ENCODE measurements at regions not wholly inside any gene's neighbourhood (a gene's known extent, or its start where the extent isn't known, plus 50 kb on each side); places are given as distances from the start of the nearest gene placed in this dataset.

DNA sequence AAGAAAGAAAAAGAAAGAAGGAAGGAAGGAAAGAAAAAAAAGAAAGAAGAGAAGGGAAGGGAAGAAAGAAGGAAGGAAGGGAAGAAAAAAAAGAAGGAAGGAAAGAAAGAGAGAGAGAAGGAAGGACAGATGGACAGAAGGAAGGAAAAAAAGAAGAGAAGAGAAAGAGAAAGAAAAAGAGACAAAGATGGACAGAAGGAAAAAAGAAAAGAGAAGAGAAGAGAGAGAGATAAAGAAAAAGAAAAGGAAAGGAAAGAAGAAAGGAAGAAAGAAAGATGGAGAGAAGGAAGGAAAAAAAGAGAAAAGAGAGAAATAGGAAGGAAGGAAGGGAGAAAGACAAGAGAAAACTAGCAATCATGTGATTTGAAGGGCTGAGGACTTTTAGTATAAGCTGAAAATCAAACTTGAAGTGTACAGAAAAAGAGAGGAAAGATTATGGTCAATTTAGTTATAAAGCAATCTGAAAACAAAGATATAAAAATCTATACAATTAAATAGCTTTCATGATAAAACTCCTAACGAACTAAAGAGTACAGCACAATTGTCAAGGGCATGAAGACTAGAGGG lies 115.3 kb downstream of the LTN1 start:
- Histone ChIP-seq H3K9me3 (ENCODE audit: control insufficient read depth, low read length) (no peaks in the 10 kb centered on the region), H3K36me3 (ENCODE audit: control insufficient read depth in 1 of 2, insufficient read depth in 2 of 2, low read length in 1 of 2) (peaks cover 0 to 13% of the 10 kb centered on the region in 2 donors), H3K4me1 (ENCODE audit: control insufficient read depth in 1 of 2, insufficient read depth in 2 of 2, low read length in 2 of 2) (no peaks in the 10 kb centered on the region), H3K27ac (ENCODE audit: low read depth in 1 of 2, low read length in 2 of 2) (no peak overlapping the region), H3K27me3 (ENCODE audit: control insufficient read depth in 1 of 2, insufficient read depth in 2 of 2, low read length in 1 of 2) (no peaks in the 10 kb centered on the region), H3K4me3 (ENCODE audit: low read length in 2 of 2) (no peak overlapping the region)
- no peak for DNase-seq
- 92 to 93% methylated on average over 1 of the region's 1 CpG for WGBS, 2 donors
- intact Hi-C loops (cut with DNase I): loop anchor here in 1 of 2 donors (10.0 kb wide), 1 partner anchor 53 kb away; no protein-coding TSS in a partner anchor
- ATAC-seq (ENCODE audit: low FRiP score): no peak

- Histone ChIP-seq H3K4me3 (ENCODE audit: low read length in 2 of 2) (no peak overlapping the region), H3K27me3 (ENCODE audit: control insufficient read depth in 1 of 2, insufficient read depth in 2 of 2, low read length in 1 of 2) (no peaks in the 10 kb centered on the region), H3K36me3 (ENCODE audit: control insufficient read depth in 1 of 2, insufficient read depth in 2 of 2, low read length in 1 of 2) (peaks cover 0 to 12% of the 10 kb centered on the region in 2 donors), H3K9me3 (ENCODE audit: control insufficient read depth, low read length) (no peaks in the 10 kb centered on the region), H3K4me1 (ENCODE audit: control insufficient read depth in 1 of 2, insufficient read depth in 2 of 2, low read length in 2 of 2) (no peaks in the 10 kb centered on the region), H3K27ac (ENCODE audit: low read depth in 1 of 2, low read length in 2 of 2) (peak overlapping the region in 1 of 2 donors; percentile 33)
- no peak for ATAC-seq (ENCODE audit: low FRiP score)
- DNase-seq: no peak
- 68 to 85% methylated on average over 5 of the region's 5 CpGs for WGBS, 2 donors
- intact Hi-C loops (cut with DNase I): loop anchor here in 1 of 2 donors (10.0 kb wide), 1 partner anchor 50 kb away; no protein-coding TSS in a partner anchor
Measured at GRCh38 chr21:28875078-28875477, 117.6 kb downstream of the LTN1 start.

GRCh38 chr21:28872218-28872617 lies 120.5 kb downstream of the LTN1 start:
- peaks cover 0 to 12% of the 10 kb centered on the region in 2 donors for H3K36me3 ChIP-seq (ENCODE audit: control insufficient read depth in 1 of 2, insufficient read depth in 2 of 2, low read length in 1 of 2)
- intact Hi-C loops (cut with DNase I): loop anchor here in 1 of 2 donors (10.0 kb wide), 1 partner anchor 47 kb away; no protein-coding TSS in a partner anchor
- 76 to 80% methylated on average over 5 of the region's 5 CpGs for WGBS, 2 donors
- DNase-seq (no peak), ATAC-seq (ENCODE audit: low FRiP score) (no peak)
- no peaks in the 10 kb centered on the region for H3K27me3 ChIP-seq (ENCODE audit: control insufficient read depth in 1 of 2, insufficient read depth in 2 of 2, low read length in 1 of 2)
- no peaks in the 10 kb centered on the region for H3K9me3 ChIP-seq (ENCODE audit: control insufficient read depth, low read length)
- no peak overlapping the region for H3K27ac ChIP-seq (ENCODE audit: low read depth in 1 of 2, low read length in 2 of 2)
- H3K4me1 ChIP-seq (ENCODE audit: control insufficient read depth in 1 of 2, insufficient read depth in 2 of 2, low read length in 2 of 2): no peaks in the 10 kb centered on the region
- H3K4me3 ChIP-seq (ENCODE audit: low read length in 2 of 2): no peak overlapping the region

DNA sequence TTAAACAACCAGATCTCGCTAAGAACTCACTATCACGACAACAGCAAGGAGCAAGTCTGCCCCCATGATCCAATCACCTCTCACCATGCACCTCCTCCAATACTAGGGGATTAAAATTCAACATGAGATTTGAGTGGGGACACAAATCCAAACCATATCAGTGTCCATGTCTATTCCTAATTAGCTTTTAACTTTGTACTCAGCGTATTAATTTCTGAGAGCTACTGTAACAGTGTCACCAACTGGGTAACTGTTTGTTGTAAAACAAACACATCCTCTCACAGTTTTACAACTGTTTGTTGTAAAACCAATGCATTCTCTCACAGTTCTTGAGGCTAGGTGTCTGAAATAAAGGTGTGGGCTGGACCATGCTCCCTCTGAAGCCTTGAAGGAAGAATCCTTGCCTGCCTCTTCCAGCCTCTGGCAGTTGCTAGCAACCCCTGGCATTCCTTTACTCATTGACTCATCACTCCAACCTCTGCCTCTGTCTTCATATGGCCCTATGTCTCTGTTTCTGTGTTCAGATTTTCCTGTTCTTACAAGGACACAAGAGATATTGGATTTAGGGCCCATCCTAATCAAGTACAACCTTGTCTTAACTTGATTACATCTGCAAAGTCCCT lies 121.2 kb downstream of the LTN1 start:
- peaks cover 0 to 12% of the 10 kb centered on the region in 2 donors for H3K36me3 ChIP-seq (ENCODE audit: control insufficient read depth in 1 of 2, insufficient read depth in 2 of 2, low read length in 1 of 2)
- peak overlapping the region in 1 of 2 donors; percentile 33 for H3K27ac ChIP-seq (ENCODE audit: low read depth in 1 of 2, low read length in 2 of 2)
- no peaks in the 10 kb centered on the region for H3K4me1 ChIP-seq (ENCODE audit: control insufficient read depth in 1 of 2, insufficient read depth in 2 of 2, low read length in 2 of 2)
- no peak for ATAC-seq (ENCODE audit: low FRiP score)
- intact Hi-C loops (cut with DNase I): loop anchor here in 1 of 2 donors (10.0 kb wide), 1 partner anchor 47 kb away; no protein-coding TSS in a partner anchor
- no peaks in the 10 kb centered on the region for H3K27me3 ChIP-seq (ENCODE audit: control insufficient read depth in 1 of 2, insufficient read depth in 2 of 2, low read length in 1 of 2)
- H3K9me3 ChIP-seq (ENCODE audit: control insufficient read depth, low read length): no peaks in the 10 kb centered on the region
- 86 to 97% methylated on average over 3 of the region's 3 CpGs for WGBS, 2 donors
- DNase-seq: no peak
- H3K4me3 ChIP-seq (ENCODE audit: low read length in 2 of 2): no peak overlapping the region

DNA sequence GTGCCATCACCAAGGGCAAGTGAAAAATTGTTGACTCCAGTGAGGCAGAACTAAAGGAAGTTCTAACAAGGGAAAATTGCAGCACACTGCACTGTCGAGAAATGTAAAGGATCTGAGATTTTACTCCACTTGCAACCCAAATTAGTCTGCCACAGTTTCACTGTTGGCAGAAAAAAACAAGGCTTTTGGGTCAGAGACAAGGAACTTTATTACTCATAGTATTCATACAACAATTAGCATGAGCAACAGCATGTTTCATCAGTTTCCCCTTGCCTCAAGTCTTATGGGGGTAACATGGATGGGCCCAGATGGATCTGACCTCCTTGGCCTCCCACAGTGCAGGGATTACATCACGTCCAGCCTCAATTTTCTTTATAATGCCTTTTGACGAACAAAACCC lies 125.3 kb downstream of the LTN1 start:
- no peaks in the 10 kb centered on the region for H3K4me1 ChIP-seq (ENCODE audit: control insufficient read depth in 1 of 2, insufficient read depth in 2 of 2, low read length in 2 of 2)
- no peaks in the 10 kb centered on the region for H3K9me3 ChIP-seq (ENCODE audit: control insufficient read depth, low read length)
- no peaks in the 10 kb centered on the region for H3K27me3 ChIP-seq (ENCODE audit: control insufficient read depth in 1 of 2, insufficient read depth in 2 of 2, low read length in 1 of 2)
- ATAC-seq (ENCODE audit: low FRiP score): no peak
- DNase-seq: no peak
- H3K4me3 ChIP-seq (ENCODE audit: low read length in 2 of 2): no peak overlapping the region
- peaks cover 0 to 4% of the 10 kb centered on the region in 2 donors for H3K36me3 ChIP-seq (ENCODE audit: control insufficient read depth in 1 of 2, insufficient read depth in 2 of 2, low read length in 1 of 2)
- no peak overlapping the region for H3K27ac ChIP-seq (ENCODE audit: low read depth in 1 of 2, low read length in 2 of 2)
- intact Hi-C loops (cut with DNase I): no loop called here
- WGBS, 2 donors: 84 to 87% methylated on average over 3 of the region's 3 CpGs

- no peaks in the 10 kb centered on the region for H3K27me3 ChIP-seq (ENCODE audit: control insufficient read depth in 1 of 2, insufficient read depth in 2 of 2, low read length in 1 of 2)
- H3K36me3 ChIP-seq (ENCODE audit: control insufficient read depth in 1 of 2, insufficient read depth in 2 of 2, low read length in 1 of 2): peaks cover 0 to 4% of the 10 kb centered on the region in 2 donors
- H3K4me1 ChIP-seq (ENCODE audit: control insufficient read depth in 1 of 2, insufficient read depth in 2 of 2, low read length in 2 of 2): no peaks in the 10 kb centered on the region
- DNase-seq (no peak), ATAC-seq (ENCODE audit: low FRiP score) (no peak)
- intact Hi-C loops (cut with DNase I): no loop called here
- no peak overlapping the region for H3K4me3 ChIP-seq (ENCODE audit: low read length in 2 of 2)
- no peak overlapping the region for H3K27ac ChIP-seq (ENCODE audit: low read depth in 1 of 2, low read length in 2 of 2)
- 88 to 93% methylated on average over 5 of the region's 5 CpGs for WGBS, 2 donors
- no peaks in the 10 kb centered on the region for H3K9me3 ChIP-seq (ENCODE audit: control insufficient read depth, low read length)
Measured at GRCh38 chr21:28865488-28866186, 127.0 kb downstream of the LTN1 start.

DNA sequence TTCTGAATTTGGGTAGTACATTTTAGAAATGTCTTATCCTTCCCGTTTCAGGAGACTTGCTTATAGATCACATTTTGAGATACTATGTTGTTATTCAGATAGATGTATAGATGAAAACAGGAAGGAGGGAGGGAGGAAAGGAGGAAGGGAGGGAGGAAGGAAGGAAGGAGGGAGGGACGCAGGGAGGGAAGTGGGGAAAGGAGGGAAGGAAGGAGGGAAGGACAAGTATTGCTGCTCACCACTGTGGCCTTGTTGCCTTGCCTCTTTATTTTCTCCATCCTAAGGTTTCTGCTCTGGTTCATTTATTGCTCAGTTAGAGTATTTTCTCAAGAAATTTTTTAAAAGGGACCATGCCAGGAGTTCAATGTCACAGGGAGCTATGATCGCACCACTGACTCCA lies 134.3 kb downstream of the LTN1 start:
- WGBS, 2 donors: 90 to 91% methylated on average over 3 of the region's 3 CpGs
- Histone ChIP-seq H3K4me1 (ENCODE audit: control insufficient read depth in 1 of 2, insufficient read depth in 2 of 2, low read length in 2 of 2) (peaks cover 0 to 4% of the 10 kb centered on the region in 2 donors), H3K36me3 (ENCODE audit: control insufficient read depth in 1 of 2, insufficient read depth in 2 of 2, low read length in 1 of 2) (no peaks in the 10 kb centered on the region), H3K9me3 (ENCODE audit: control insufficient read depth, low read length) (no peaks in the 10 kb centered on the region), H3K27me3 (ENCODE audit: control insufficient read depth in 1 of 2, insufficient read depth in 2 of 2, low read length in 1 of 2) (no peaks in the 10 kb centered on the region), H3K4me3 (ENCODE audit: low read length in 2 of 2) (no peak overlapping the region), H3K27ac (ENCODE audit: low read depth in 1 of 2, low read length in 2 of 2) (no peak overlapping the region)
- ATAC-seq (ENCODE audit: low FRiP score): no peak
- intact Hi-C loops (cut with DNase I): no loop called here
- DNase-seq: no peak

DNA sequence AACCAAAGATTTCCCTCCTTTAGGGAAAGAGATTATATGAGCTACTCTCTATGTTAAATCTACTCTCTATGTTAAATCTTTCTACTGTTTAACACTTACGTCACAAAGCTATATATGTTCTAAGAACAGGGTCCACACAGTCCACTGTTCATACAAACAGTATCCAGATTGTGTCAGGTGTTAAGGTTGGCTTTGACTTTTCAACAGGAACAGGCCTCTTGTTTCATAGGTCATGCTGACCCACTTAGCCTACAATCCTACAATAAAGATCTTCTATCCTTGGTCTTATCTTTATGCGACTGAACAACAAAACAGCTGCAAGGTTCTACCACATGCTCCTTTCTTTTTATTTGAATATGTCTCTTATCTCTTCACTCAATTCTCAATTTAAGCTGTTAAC lies 134.9 kb downstream of the LTN1 start:
- H3K4me1 ChIP-seq (ENCODE audit: control insufficient read depth in 1 of 2, insufficient read depth in 2 of 2, low read length in 2 of 2): peaks cover 0 to 4% of the 10 kb centered on the region in 2 donors
- H3K27ac ChIP-seq (ENCODE audit: low read depth in 1 of 2, low read length in 2 of 2): no peak overlapping the region
- H3K27me3 ChIP-seq (ENCODE audit: control insufficient read depth in 1 of 2, insufficient read depth in 2 of 2, low read length in 1 of 2): no peaks in the 10 kb centered on the region
- H3K9me3 ChIP-seq (ENCODE audit: control insufficient read depth, low read length): no peaks in the 10 kb centered on the region
- no peak overlapping the region for H3K4me3 ChIP-seq (ENCODE audit: low read length in 2 of 2)
- DNase-seq (no peak), ATAC-seq (ENCODE audit: low FRiP score) (no peak)
- WGBS, 2 donors: 96 to 100% methylated on average over 2 of the region's 2 CpGs
- intact Hi-C loops (cut with DNase I): no loop called here
- H3K36me3 ChIP-seq (ENCODE audit: control insufficient read depth in 1 of 2, insufficient read depth in 2 of 2, low read length in 1 of 2): no peaks in the 10 kb centered on the region
